GM19238 (cell line): ENCODE measurements at regions not wholly inside any gene's neighbourhood (a gene's known extent, or its start where the extent isn't known, plus 50 kb on each side); places are given as distances from the start of the nearest gene placed in this dataset.
"Not testable (repeated sequence)": the region's sequence is repeated elsewhere in the genome, so short reads cannot be mapped to it uniquely, and the experiment has no call there.

Source experiments
- DNase-seq: peaks from one replicate; pipeline ENCODE4 v3.0.0; 2011; ENCODE audit warnings: low spot score; ENCODE audit not compliant: insufficient read length

DNA sequence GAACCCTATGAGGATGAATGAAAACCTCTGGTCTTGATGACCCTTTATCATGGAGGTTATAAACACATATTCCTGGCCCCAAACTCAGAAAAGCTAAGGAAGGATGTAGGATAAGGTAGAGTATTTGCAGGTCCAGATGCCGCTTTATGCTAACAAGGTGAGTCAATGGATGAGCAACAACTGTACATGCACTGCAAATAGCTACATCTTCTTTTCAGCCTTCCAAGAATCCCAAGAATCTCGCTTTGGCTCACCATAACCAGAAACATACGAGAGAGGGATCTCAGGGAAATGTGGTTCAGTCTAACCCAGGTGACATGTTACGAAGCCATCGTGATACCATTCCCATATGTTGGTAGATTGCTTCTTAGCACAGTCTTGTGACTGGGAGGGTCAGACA lies 152.3 kb upstream of the ANKH start:
- DNase-seq, result no peak

DNA sequence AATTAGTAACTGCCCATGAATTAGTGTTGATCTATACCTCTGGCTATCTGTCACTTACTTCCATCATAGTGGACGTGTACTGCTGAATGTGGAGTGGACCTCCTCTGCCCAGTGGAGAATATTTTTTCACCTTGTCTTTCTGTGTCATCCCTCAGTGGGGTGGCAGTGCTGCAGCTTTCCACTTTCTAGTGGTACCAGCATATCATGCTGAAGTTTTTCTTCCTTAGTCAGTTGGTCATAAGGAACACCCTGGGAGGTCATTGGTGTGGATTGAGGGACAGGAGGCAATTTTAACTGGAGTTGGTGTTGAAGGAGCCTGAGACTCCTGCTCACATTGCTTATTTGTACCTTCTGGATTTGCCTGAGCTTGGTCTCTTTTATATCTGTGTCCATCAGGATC lies 151.7 kb upstream of the ANKH start:
- no peak for DNase-seq

- no peak for DNase-seq
Observed at GRCh38 chr5:15021266-15022046, 149.9 kb upstream of the ANKH start.

- no peak for DNase-seq
Observed at GRCh38 chr5:15020736-15021135, 149.2 kb upstream of the ANKH start.

GRCh38 chr5:15014809-15015208 lies 143.2 kb upstream of the ANKH start:
- DNase-seq, result no peak

DNA sequence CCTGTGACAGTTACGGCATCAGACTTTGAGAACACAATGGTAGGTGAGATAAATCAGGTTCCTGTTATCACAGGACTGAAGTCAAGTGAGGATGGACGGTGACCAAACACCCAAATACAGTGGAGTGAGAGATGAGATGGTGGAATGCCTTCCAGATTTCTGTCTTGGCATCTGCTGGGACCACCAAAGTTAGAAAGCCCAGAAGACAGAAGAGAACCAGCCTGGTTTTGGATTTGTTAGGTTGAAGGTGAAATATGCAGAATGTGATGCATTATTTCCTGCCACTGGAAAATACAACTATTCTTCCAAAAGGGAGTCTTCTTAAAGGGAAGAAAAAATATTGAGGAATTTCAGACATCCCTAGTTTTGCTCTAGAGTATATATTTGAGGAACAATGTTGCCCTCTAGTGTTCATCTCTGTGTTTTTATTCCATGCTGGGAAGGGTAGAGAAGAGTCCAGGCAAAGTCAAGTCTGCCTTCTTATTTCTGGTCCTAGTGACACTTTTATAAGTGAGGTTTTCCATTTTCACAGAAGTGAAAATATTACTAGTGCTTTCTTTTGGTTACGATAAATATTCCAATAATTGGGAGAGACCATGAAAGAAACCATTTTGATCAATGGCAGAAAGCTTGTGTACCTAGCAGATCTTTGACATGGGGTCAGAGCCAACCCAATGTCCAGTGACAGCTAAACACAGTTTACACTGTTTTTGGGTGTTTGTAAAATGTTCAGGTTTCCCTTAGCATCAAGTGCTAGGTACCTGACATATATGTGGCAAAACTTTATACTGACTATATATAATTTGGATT lies 142.3 kb upstream of the ANKH start:
- no peak for DNase-seq

- DNase-seq, result no peak
Observed at GRCh38 chr5:15012061-15012460, 140.5 kb upstream of the ANKH start.

- no peak for DNase-seq
Observed at GRCh38 chr5:15010936-15011335, 139.4 kb upstream of the ANKH start.

DNA sequence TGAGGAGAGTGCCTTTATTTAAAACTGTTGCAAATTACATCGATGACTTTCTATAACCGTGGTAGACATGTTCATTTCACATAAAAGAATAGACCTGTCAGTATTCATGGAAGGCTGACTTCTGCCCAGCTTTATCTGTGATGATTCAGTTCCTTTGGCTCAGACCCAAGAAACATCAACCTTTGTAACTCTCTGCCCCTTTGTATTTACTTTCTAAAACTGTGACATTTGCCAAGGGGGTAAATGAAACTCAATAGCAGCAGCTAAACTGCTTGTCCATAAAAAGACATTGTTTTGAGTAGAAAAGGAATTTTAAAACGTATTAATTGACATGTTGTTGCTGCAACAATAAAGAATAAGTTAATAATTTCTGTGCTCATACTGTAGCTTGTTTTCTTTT lies 137.8 kb upstream of the ANKH start:
- no peak for DNase-seq

DNA sequence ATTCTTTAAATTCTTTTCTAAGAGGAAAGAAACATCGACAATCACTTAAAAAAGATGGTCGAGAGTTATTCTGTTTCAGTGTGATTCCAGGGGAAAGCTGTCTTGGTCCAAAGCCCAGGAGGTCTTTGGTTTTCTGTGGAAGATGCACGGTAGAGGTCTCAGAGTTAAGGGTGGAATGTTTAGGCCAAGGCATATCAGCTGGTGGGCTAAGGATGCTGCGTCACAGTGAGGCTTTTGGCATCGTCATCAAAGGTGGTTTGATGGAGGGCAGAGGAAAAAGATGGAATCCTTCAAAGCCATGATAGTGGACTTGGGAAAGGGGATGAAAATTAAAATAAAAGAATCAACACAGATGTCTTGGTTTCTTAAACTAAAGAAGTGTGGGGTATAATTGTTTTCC lies 137.3 kb upstream of the ANKH start:
- DNase-seq, result no peak

GRCh38 chr5:15008476-15008875 lies 136.9 kb upstream of the ANKH start:
- no peak for DNase-seq

DNA sequence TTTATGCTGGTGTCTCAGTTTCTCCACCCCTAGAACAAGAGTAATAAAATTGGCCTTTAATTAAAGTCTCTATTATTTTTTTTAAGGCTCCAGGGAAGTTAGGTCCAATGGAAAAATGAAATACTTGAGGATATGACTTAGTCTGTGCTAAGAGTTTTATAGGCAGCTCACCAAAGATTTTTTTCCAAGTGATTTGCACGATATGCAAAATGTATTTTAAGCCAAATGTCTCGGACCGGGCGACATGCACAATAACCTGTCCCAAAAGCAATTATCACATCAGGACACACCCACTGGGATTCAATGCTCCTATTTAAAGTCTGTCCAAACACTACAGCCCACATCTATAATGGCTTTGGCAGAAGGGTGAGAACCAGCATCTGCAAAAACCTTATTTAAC lies 136.1 kb upstream of the ANKH start:
- no peak for DNase-seq

GRCh38 chr5:15004506-15004905 lies 132.9 kb upstream of the ANKH start:
- DNase-seq, result no peak

- DNase-seq, result peak; percentile 35
Observed at GRCh38 chr5:15003511-15003920, 131.9 kb upstream of the ANKH start.

GRCh38 chr5:15002791-15003190 lies 131.2 kb upstream of the ANKH start:
- DNase-seq, result no peak

GRCh38 chr5:15002173-15002572 lies 130.6 kb upstream of the ANKH start:
- no peak for DNase-seq

DNA sequence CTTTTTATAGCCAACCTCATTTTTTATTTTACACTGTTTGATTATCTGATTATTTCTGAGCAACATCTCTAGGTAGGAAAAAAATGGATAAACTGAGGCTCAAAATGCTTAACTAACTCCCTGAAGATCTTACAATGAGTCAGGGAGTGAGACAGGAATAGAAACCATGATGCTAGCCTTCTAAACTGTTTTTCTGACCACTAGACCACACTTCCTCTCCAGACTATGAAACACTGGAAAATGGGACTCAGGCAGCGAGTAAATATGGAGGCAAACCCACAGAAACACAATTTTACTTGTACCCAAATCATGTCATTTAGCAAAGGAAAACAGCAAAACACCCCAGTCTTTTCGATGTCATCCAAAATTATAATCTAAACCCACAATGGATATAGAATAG lies 129.9 kb upstream of the ANKH start:
- no peak for DNase-seq

DNA sequence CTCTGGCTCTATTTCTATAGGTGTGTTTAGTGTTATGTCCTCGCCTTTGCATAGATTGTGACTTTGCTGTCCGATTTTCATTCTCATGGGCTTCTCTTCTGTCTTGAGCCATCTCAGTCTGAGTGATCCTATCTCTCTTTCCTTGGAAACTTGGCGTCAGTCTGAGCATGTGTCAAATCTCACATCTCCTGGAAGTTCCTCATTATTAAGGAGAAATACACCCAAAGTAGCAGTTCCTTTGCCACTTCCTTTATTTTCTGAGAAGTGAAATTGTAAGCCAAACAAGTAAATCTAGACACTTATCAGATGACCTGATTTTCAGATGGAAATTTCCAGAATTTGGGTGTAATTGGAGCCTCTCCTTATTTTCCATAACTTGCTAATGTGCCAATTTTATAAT lies 126.9 kb upstream of the ANKH start:
- no peak for DNase-seq

DNA sequence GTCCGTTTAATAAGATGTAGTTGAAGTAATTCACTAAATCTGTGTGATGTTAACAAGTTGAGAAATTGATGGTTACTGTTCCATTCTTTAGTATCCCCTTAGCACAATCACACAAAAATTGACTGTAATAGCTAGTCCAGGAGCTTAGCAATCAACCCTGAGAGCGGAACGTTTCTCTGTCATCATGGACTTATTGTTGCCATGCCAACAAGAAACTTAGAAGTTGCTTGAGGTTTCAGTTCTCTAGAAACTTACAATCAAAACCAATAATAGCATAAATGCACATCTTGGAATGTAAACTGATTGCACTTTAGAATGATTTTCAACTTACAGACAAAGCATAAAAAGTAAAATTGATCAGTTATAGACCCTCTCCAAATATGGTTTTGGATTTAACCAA lies 125.4 kb upstream of the ANKH start:
- DNase-seq, result peak; percentile 13

- no peak for DNase-seq
Observed at GRCh38 chr5:14995229-14995628, 123.7 kb upstream of the ANKH start.

DNA sequence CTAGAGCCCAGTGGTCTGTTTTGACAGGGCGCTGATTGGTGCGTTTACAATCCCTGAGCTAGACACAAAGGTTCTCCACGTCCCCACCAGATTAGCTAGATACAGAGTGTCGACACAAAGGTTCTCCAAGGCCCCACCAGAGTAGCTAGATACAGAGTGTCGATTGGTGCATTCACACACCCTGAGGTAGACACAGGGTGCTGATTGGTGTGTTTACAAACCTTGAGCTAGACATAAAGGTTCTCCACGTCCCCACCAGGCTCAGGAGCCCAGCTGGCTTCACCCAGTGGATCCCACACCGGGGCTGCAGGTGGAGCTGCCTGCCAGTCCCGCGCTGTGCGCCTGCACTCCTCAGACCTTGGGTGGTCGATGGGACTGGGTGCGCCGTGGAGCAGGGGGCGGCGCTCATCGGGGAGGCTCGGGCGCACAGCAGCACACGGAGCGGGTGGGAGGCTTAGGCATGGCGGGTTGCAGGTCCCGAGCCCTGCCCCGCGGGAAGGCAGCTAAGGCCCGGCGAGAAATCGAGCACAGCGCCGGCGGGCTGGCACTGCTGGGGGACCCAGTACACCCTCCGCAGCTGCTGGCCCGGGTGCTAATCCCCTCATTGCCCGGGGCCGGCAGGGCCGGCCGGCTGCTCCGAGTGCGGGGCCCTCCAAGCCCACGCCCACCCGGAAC lies 122.0 kb upstream of the ANKH start:
- DNase-seq, result not testable (repeated sequence)

GRCh38 chr5:14992751-14993458 lies 121.3 kb upstream of the ANKH start:
- peak; percentile 16 for DNase-seq
